NCI-H187 treated with DMSO at 0.1 percent for 48 hours (cell line): ENCODE measurements at regions not wholly inside any gene's neighbourhood (a gene's known extent, or its start where the extent isn't known, plus 50 kb on each side); places are given as distances from the start of the nearest gene placed in this dataset.
"Not testable (repeated sequence)": the region's sequence is repeated elsewhere in the genome, so short reads cannot be mapped to it uniquely, and the experiment has no call there.

Source experiments
- DNase-seq: peaks from one replicate; lab custom pipeline; 2025; lab: John Stamatoyannopoulos, UW

GRCh38 chr12:127463237-127463636 is 803.7 kb upstream of the TMEM132C start:
- DNase-seq, result no peak

- no peak for DNase-seq
These were observed 797.6 kb upstream of the TMEM132C start for GRCh38 chr12:127469331-127469730.

GRCh38 chr12:127473766-127474165 is 793.2 kb upstream of the TMEM132C start:
- DNase-seq, result no peak

- no peak for DNase-seq
These were observed 787.7 kb upstream of the TMEM132C start for GRCh38 chr12:127479256-127479655.

GRCh38 chr12:127480775-127481314 is 786.1 kb upstream of the TMEM132C start:
- no peak for DNase-seq

- DNase-seq, result no peak
These were observed 784.0 kb upstream of the TMEM132C start for GRCh38 chr12:127482950-127483349.

GRCh38 chr12:127485528-127485927 is 781.4 kb upstream of the TMEM132C start:
- no peak for DNase-seq

GRCh38 chr12:127487031-127487430 is 779.9 kb upstream of the TMEM132C start:
- no peak for DNase-seq

GRCh38 chr12:127489061-127489460 is 777.9 kb upstream of the TMEM132C start:
- no peak for DNase-seq

- no peak for DNase-seq
These were observed 771.7 kb upstream of the TMEM132C start for GRCh38 chr12:127494961-127495915.

- no peak for DNase-seq
These were observed 770.7 kb upstream of the TMEM132C start for GRCh38 chr12:127496255-127496654.

- no peak for DNase-seq
These were observed 766.4 kb upstream of the TMEM132C start for GRCh38 chr12:127500512-127501035.

- no peak for DNase-seq
These were observed 765.1 kb upstream of the TMEM132C start for GRCh38 chr12:127501916-127502315.

GRCh38 chr12:127503246-127503645 is 763.7 kb upstream of the TMEM132C start:
- DNase-seq, result no peak

GRCh38 chr12:127503996-127504395 is 763.0 kb upstream of the TMEM132C start:
- DNase-seq, result not testable (repeated sequence)

- DNase-seq, result no peak
These were observed 762.1 kb upstream of the TMEM132C start for GRCh38 chr12:127504874-127505273.

GRCh38 chr12:127507341-127507740 is 759.6 kb upstream of the TMEM132C start:
- DNase-seq, result no peak

- DNase-seq, result no peak
These were observed 757.7 kb upstream of the TMEM132C start for GRCh38 chr12:127509066-127509778.

- no peak for DNase-seq
These were observed 751.0 kb upstream of the TMEM132C start for GRCh38 chr12:127515941-127516340.

GRCh38 chr12:127516467-127516866 is 750.5 kb upstream of the TMEM132C start:
- no peak for DNase-seq

GRCh38 chr12:127519779-127520178 is 747.2 kb upstream of the TMEM132C start:
- DNase-seq, result no peak

- no peak for DNase-seq
These were observed 740.0 kb upstream of the TMEM132C start for GRCh38 chr12:127526925-127527324.

- no peak for DNase-seq
These were observed 738.4 kb upstream of the TMEM132C start for GRCh38 chr12:127528551-127528950.
